Activated CD8-positive, alpha-beta T cell treated with anti-CD3 and anti-CD28 coated beads for 36 hours (primary cell): ENCODE measurements at regions not wholly inside any gene's neighbourhood (a gene's known extent, or its start where the extent isn't known, plus 50 kb on each side); places are given as distances from the start of the nearest gene placed in this dataset.

Experiments
- ATAC-seq: fragments of 200-7000 bp; cut with Tn5 transposase; one replicate; pipeline ENCODE4 v1.10.0; 2021; ENCODE audit warnings: mild to moderate bottlenecking, moderate library complexity
- CTCF ChIA-PET: fragments of 350-600 bp; sonication (Branson Sonifier 250); formaldehyde crosslinking; loops from one replicate; lab custom pipeline; 2021; ENCODE audit warnings: antibody characterized with exemption; lab: Charles Lee
- POLR2A ChIA-PET: fragments of 350-600 bp; sonication (Branson Sonifier 250); formaldehyde crosslinking; loops from one replicate; lab custom pipeline; 2021; ENCODE audit warnings: antibody characterized with exemption; lab: Charles Lee
- DNase-seq: peaks from one replicate; pipeline ENCODE4 v3.0.0-alpha.2; 2020
- H3K27ac Mint-ChIP-seq: one replicate; pipeline ENCODE4 v1.8.0; 2021; ENCODE audit warnings: mild to moderate bottlenecking, mixed read lengths
- H3K27me3 Mint-ChIP-seq: one replicate; pipeline ENCODE4 v1.8.0; 2021; ENCODE audit warnings: mixed read lengths
- H3K36me3 Mint-ChIP-seq: one replicate; pipeline ENCODE4 v1.8.0; 2021; ENCODE audit warnings: low read depth, mixed read lengths
- H3K4me1 Mint-ChIP-seq: one replicate; pipeline ENCODE4 v1.8.0; 2021; ENCODE audit warnings: low read depth, mixed read lengths
- H3K4me3 Mint-ChIP-seq: one replicate; pipeline ENCODE4 v1.8.0; 2021; ENCODE audit warnings: mild to moderate bottlenecking, moderate library complexity, mixed read lengths
- H3K9me3 Mint-ChIP-seq: one replicate; pipeline ENCODE4 v1.8.0; 2021; ENCODE audit warnings: mixed read lengths
- intact Hi-C: fragments of 100-400 bp; cut with micrococcal nuclease; formaldehyde crosslinking; loops from one replicate; pipeline ENCODE4 v1.10.0; 2022
- TF ChIP-seq, protein P1 (sequence below): fragments of 200-600 bp; IDR thresholded peaks from one replicate; pipeline ENCODE4 v1.8.0; 2022; ENCODE audit warnings: antibody characterized with exemption, mild to moderate bottlenecking

GRCh38 chr13:85582890-85583289 is 216.3 kb downstream of the SLITRK6 start:
- Mint-ChIP-seq H3K27me3 (no peaks in the 10 kb centered on the region), H3K4me1 (no peaks in the 10 kb centered on the region), H3K36me3 (no peaks in the 10 kb centered on the region), H3K9me3 (peaks cover 2% of the 10 kb centered on the region), H3K4me3 (no peak overlapping the region), H3K27ac (no peak overlapping the region)
- POLR2A ChIA-PET: no interaction called here
- no peak for DNase-seq
- TF ChIP-seq, protein P1, sequence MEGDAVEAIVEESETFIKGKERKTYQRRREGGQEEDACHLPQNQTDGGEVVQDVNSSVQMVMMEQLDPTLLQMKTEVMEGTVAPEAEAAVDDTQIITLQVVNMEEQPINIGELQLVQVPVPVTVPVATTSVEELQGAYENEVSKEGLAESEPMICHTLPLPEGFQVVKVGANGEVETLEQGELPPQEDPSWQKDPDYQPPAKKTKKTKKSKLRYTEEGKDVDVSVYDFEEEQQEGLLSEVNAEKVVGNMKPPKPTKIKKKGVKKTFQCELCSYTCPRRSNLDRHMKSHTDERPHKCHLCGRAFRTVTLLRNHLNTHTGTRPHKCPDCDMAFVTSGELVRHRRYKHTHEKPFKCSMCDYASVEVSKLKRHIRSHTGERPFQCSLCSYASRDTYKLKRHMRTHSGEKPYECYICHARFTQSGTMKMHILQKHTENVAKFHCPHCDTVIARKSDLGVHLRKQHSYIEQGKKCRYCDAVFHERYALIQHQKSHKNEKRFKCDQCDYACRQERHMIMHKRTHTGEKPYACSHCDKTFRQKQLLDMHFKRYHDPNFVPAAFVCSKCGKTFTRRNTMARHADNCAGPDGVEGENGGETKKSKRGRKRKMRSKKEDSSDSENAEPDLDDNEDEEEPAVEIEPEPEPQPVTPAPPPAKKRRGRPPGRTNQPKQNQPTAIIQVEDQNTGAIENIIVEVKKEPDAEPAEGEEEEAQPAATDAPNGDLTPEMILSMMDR: no peak
- no peak for ATAC-seq
- intact Hi-C loops: no loop called here
- CTCF ChIA-PET: no interaction called here

- H3K36me3 Mint-ChIP-seq: no peaks in the 10 kb centered on the region
- DNase-seq: no peak
- H3K27me3 Mint-ChIP-seq: no peaks in the 10 kb centered on the region
- no peak for ATAC-seq
- H3K4me1 Mint-ChIP-seq: no peaks in the 10 kb centered on the region
- CTCF ChIA-PET: no interaction called here
- H3K4me3 Mint-ChIP-seq: no peak overlapping the region
- TF ChIP-seq, protein P1: no peak
- intact Hi-C loops: no loop called here
- peaks cover 1% of the 10 kb centered on the region for H3K9me3 Mint-ChIP-seq
- POLR2A ChIA-PET: no interaction called here
- no peak overlapping the region for H3K27ac Mint-ChIP-seq
Observed at GRCh38 chr13:85575110-85575509, 224.1 kb downstream of the SLITRK6 start.

- intact Hi-C loops: no loop called here
- ChIA-PET CTCF (no interaction called here), POLR2A (no interaction called here)
- no peaks in the 10 kb centered on the region for H3K9me3 Mint-ChIP-seq
- H3K36me3 Mint-ChIP-seq: no peaks in the 10 kb centered on the region
- TF ChIP-seq, protein P1: no peak
- H3K27ac Mint-ChIP-seq: no peak overlapping the region
- DNase-seq: no peak
- H3K4me1 Mint-ChIP-seq: no peaks in the 10 kb centered on the region
- H3K27me3 Mint-ChIP-seq: no peaks in the 10 kb centered on the region
- no peak for ATAC-seq
- H3K4me3 Mint-ChIP-seq: no peak overlapping the region
Observed at GRCh38 chr13:85567909-85568308, 231.3 kb downstream of the SLITRK6 start.

GRCh38 chr13:85565652-85566051 is 233.6 kb downstream of the SLITRK6 start:
- ChIA-PET CTCF (no interaction called here), POLR2A (no interaction called here)
- H3K4me3 Mint-ChIP-seq: no peak overlapping the region
- no peaks in the 10 kb centered on the region for H3K9me3 Mint-ChIP-seq
- TF ChIP-seq, protein P1: no peak
- no peak for ATAC-seq
- no peak overlapping the region for H3K27ac Mint-ChIP-seq
- no peak for DNase-seq
- no peaks in the 10 kb centered on the region for H3K36me3 Mint-ChIP-seq
- H3K4me1 Mint-ChIP-seq: no peaks in the 10 kb centered on the region
- intact Hi-C loops: no loop called here
- H3K27me3 Mint-ChIP-seq: no peaks in the 10 kb centered on the region

DNA sequence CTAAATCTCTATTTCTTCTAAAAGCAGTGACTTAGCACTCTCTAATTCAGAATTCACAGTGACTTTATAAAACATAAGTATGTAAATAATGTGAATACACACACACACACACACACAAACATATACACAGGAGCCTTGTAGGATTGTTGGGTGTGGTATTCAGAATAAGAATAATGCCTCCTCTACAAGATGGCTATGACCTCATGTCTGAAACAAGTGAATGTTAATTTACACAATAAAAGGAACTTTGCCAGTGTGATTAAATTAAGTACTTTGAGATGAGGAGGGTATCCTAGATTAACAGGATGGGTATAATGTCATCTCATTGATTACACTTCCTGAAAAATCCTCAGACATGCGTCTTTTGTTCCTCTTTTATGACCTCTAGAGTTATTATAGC is 234.6 kb downstream of the SLITRK6 start:
- DNase-seq: no peak
- Mint-ChIP-seq H3K27ac (no peak overlapping the region), H3K9me3 (no peaks in the 10 kb centered on the region), H3K36me3 (no peaks in the 10 kb centered on the region), H3K27me3 (no peaks in the 10 kb centered on the region), H3K4me3 (no peak overlapping the region), H3K4me1 (no peaks in the 10 kb centered on the region)
- ChIA-PET CTCF (no interaction called here), POLR2A (no interaction called here)
- intact Hi-C loops: no loop called here
- no peak for ATAC-seq
- TF ChIP-seq, protein P1: no peak
